GM18870 (cell line): ENCODE measurements at regions not wholly inside any gene's neighbourhood (a gene's known extent, or its start where the extent isn't known, plus 50 kb on each side); places are given as distances from the start of the nearest gene placed in this dataset.

ENCODE experiments used
- ATAC-seq: cut with Tn5 transposase; IDR thresholded peaks from one replicate; pipeline ENCODE4 v1.9.1; 2021; ENCODE audit warnings: moderate library complexity; ENCODE audit not compliant: unreplicated experiment

DNA sequence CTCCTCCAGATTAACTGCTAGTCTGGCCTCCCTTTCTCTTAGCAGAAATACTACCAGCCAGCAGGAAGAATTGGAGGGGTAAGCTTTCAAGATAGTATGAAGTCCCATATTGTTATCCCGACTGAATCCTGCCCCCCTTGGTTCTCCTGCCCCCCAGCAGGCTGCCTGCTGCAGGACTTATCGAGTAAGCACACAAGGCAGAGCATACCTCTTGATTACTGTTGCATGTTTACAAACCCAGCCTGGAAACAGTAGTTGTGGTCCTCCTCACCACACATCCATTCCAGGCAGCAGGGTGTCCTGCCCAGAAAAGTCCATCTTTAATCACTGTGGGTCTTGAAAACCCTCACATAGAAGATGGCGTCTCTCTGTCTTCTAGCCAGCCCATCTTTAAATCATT lies 66.8 kb upstream of the PPP2R3A start:
- no peak for ATAC-seq

DNA sequence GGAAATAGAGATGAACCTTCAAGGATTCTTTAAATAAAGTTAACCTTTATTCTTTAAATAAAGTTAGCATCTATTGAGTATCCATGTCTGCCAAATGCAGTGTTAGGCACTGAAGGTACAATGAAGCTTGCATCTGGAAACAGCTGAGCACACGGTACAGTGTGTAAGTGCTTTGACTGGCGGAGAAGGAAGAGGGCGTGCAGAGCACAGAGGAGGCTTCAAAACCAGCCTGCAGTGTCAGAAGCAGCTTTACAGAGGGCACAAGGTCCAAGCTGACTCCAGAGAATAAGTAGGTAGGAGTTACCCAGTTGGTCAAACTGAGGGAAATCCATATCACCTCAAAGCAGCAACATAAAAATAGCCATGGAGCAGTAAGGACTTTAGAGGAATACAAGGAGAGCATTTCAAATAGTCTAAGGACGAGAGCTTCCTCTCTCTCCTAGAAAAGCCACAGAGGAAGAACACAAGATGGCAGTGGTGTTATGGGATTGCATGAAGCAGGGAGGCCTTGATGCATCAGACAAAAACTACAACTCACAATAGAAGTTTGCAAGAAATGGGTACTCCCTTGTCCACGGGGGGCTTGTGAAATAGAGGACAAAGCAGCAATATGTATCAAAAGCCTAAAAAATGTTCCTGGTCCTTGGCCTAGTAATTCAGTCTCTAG lies 60.3 kb upstream of the PPP2R3A start:
- no peak for ATAC-seq

DNA sequence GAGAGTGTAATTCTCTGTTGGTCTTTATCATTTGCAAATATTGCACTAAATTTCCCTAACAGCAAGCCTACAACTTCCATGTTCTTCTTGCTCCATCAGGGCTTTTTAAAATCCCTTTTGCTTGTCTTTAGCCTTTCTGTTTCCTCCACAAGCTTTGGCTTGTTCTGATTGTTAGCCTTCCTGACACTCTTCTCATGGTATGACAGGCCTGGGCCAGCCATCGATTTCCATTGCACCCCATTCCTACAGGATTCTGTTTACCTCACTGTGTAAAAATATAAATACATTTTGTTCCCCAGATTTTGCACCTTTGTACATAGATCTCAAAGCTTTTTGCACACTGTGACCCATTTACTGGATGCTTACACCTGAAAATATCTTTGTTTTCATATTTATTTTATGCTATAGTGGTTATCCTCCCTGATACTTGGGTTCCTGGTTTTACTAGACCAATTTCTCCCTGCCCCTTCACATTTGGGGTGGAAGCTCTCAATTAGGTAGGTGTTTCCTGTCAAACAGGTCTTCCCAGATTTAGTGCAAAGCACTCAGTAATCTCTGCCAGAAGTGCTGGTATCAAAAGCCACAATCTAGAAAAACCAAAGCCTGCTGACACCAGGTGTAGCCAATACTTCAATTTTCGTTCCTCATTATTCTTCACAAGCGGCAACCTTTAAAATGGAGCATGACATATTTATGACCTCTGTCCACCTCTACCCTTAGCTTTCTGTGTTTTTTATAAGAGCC lies 57.9 kb upstream of the PPP2R3A start:
- no peak for ATAC-seq

DNA sequence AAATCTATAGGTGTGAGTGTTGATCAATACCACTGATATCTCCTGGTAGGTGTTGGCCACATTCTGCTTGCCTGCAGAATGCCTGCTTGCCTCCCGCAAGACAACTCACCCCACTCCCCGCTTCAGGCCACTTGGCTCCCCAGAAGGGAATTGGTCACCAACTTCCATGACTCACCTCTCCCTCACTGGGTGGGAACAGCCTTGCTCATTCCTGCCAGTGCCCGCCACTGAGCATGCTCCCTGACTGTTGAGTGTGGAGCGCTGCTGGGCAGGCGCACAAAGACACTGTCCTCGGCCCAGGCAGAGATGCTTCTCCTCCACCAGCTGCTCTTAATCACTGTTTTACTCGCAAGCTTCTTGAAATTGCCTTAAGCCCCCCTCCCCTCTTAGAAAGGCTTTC lies 57.3 kb upstream of the PPP2R3A start:
- no peak for ATAC-seq

DNA sequence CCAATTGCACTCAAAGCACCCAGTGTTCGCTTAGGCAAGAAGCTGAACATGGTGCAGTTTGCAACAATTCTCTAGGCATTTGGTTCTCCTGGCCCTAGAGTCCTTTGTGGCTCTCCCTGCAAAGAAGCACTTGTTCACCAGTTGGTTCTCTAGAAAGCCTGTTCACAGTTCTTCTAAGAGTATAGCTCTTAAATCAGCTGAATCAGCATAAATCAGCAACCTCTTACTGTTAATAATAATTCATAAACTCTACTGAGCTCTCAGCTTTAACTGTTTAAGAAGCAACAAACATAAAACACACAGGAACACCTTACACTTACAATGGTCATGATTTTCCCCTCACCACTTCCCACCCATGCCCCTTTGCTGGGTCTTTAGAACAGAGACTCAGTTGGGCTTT lies 56.8 kb upstream of the PPP2R3A start:
- no peak for ATAC-seq

DNA sequence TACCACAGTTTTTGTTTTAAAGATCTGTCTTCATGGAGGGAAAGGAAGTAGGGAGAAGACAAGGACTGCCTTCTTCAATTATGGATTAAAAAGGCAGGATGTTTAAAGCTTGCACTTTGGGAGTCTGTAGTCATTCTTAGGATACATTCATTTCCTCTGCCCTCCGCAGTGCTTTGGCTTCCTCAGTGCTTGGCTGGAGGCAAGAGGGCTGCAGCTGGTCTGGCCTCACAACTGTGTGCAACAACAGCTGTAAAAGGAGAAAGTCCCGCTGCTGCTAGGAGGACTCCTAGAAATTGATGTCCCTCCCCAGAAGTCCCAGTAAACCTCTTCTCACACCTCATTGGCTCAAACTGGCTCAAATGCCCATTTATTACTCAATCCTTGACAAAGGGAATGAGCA lies 54.4 kb upstream of the PPP2R3A start:
- no peak for ATAC-seq

DNA sequence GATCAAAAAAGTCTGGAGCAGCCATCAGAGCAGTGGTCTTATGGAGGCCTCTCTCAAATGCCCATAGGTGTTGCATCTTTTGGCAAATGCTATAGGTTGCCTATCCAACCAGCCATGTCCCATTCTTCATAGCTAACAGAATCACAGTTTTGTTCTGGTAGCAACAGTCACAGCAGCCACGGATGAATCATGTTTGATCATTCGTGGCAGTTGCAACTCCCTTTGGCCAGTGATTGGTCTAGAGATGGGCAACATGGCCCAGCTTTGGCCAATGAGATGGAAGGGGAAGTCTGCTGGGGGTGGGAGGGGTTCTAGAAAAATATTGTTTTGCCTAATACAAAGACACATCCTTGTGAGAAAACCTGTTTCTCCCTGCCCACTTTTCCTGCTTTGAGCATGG lies 50.3 kb upstream of the PPP2R3A start:
- no peak for ATAC-seq
